GM18907 (cell line): ENCODE measurements at regions not wholly inside any gene's neighbourhood (a gene's known extent, or its start where the extent isn't known, plus 50 kb on each side); places are given as distances from the start of the nearest gene placed in this dataset.
"Not testable (repeated sequence)": the region's sequence is repeated elsewhere in the genome, so short reads cannot be mapped to it uniquely, and the experiment has no call there.

Source experiments
- ATAC-seq: cut with Tn5 transposase; IDR thresholded peaks from one replicate; pipeline ENCODE4 v1.9.1; 2021; ENCODE audit warnings: mild to moderate bottlenecking, moderate library complexity; ENCODE audit not compliant: unreplicated experiment

- ATAC-seq: no peak
Observed at GRCh38 chr12:68984796-68985573, 52.0 kb upstream of the CPM start.

- not testable (repeated sequence) for ATAC-seq
Observed at GRCh38 chr12:68997526-68997925, 64.6 kb upstream of the CPM start.

GRCh38 chr12:68998041-68998440, 65.1 kb upstream of the CPM start:
- no peak for ATAC-seq

GRCh38 chr12:69000074-69000473, 67.1 kb upstream of the CPM start:
- ATAC-seq: no peak

- ATAC-seq: no peak
Observed at GRCh38 chr12:69000540-69001243, 67.7 kb upstream of the CPM start.

- ATAC-seq: no peak
Observed at GRCh38 chr12:69001251-69001650, 68.3 kb upstream of the CPM start.

GRCh38 chr12:69002969-69003368, 70.0 kb upstream of the CPM start:
- ATAC-seq: no peak

GRCh38 chr12:69003991-69004390, 71.0 kb upstream of the CPM start:
- no peak for ATAC-seq

- no peak for ATAC-seq
Observed at GRCh38 chr12:69007101-69007854, 74.3 kb upstream of the CPM start.

- ATAC-seq: no peak
Observed at GRCh38 chr12:69007855-69008351, 74.9 kb upstream of the CPM start.

- no peak for ATAC-seq
Observed at GRCh38 chr12:69008520-69008919, 75.5 kb upstream of the CPM start.

- ATAC-seq: no peak
Observed at GRCh38 chr12:69014047-69014446, 81.1 kb upstream of the CPM start.

- no peak for ATAC-seq
Observed at GRCh38 chr12:69015017-69015416, 82.0 kb upstream of the CPM start.

GRCh38 chr12:69015831-69016230, 82.9 kb upstream of the CPM start:
- ATAC-seq: no peak

GRCh38 chr12:69019082-69019481, 86.1 kb upstream of the CPM start:
- ATAC-seq: no peak

GRCh38 chr12:69019910-69020309, 86.9 kb upstream of the CPM start:
- no peak for ATAC-seq

- ATAC-seq: no peak
Observed at GRCh38 chr12:69022674-69023073, 89.7 kb upstream of the CPM start.

GRCh38 chr12:69023840-69024239, 90.9 kb upstream of the CPM start:
- no peak for ATAC-seq

GRCh38 chr12:69024413-69024812, 91.4 kb upstream of the CPM start:
- no peak for ATAC-seq

- no peak for ATAC-seq
Observed at GRCh38 chr12:69024907-69025306, 91.9 kb upstream of the CPM start.

GRCh38 chr12:69026336-69026735, 93.4 kb upstream of the CPM start:
- ATAC-seq: no peak
